ENCODE measurements at regions not wholly inside any gene's neighbourhood (a gene's known extent, or its start where the extent isn't known, plus 50 kb on each side); places are given as distances from the start of the nearest gene placed in this dataset.

DNA sequence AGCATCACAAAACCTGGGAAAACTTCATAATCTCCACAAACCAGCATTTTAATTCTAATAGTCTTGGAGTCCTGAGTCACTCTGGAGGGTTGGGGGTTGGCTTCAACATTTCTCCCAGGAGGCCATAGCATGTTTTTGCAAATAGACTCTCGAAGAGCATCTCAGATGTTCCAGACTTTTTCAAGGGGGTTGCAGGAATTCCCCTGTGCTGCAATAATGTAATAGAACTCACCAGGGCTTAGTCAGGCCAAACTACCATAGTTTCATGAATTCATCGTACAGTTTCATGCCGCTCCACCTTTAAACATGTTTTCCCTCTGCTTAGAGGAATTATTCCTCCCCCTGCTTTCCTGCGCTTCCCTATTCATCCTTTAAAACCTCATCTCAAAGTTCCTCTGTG is 499.5 kb upstream of the KLF4 start:
- TF ChIP-seq, protein P1, sequence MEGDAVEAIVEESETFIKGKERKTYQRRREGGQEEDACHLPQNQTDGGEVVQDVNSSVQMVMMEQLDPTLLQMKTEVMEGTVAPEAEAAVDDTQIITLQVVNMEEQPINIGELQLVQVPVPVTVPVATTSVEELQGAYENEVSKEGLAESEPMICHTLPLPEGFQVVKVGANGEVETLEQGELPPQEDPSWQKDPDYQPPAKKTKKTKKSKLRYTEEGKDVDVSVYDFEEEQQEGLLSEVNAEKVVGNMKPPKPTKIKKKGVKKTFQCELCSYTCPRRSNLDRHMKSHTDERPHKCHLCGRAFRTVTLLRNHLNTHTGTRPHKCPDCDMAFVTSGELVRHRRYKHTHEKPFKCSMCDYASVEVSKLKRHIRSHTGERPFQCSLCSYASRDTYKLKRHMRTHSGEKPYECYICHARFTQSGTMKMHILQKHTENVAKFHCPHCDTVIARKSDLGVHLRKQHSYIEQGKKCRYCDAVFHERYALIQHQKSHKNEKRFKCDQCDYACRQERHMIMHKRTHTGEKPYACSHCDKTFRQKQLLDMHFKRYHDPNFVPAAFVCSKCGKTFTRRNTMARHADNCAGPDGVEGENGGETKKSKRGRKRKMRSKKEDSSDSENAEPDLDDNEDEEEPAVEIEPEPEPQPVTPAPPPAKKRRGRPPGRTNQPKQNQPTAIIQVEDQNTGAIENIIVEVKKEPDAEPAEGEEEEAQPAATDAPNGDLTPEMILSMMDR (IDR thresholded peaks at IDR 0.05), result no peak
- no peak for TF ChIP-seq ZFX (IDR thresholded peaks at IDR 0.05; ENCODE audit: borderline replicate concordance)

Data from 22Rv1 (cell line).